PC-3 (cell line): ENCODE measurements at regions not wholly inside any gene's neighbourhood (a gene's known extent, or its start where the extent isn't known, plus 50 kb on each side); places are given as distances from the start of the nearest gene placed in this dataset.

ENCODE experiments used
- ATAC-seq: fragments of 200-7000 bp; cut with Tn5 transposase; 2 replicates; pipeline ENCODE4 v1.9.1; 2020; ENCODE audit warnings: mild to moderate bottlenecking, moderate library complexity
- BruUV-seq: library from RNA; stranded (reverse); fragments of 400-500 nt; replicated peaks from 2 replicates; lab custom pipeline; 2021; lab: Mats Ljungman, UMichigan
- CTCF ChIA-PET: fragments of 300-600 bp; sonication (Branson Sonifier 250); formaldehyde crosslinking; loops from one replicate; lab custom pipeline; 2022; ENCODE audit warnings: antibody characterized with exemption; lab: Charles Lee
- POLR2A ChIA-PET: fragments of 300-600 bp; sonication (Branson Sonifier 250); formaldehyde crosslinking; loops from one replicate; lab custom pipeline; 2022; ENCODE audit warnings: antibody characterized with exemption; ENCODE audit not compliant: unreplicated experiment; lab: Charles Lee
- DNase-seq: peaks from one replicate; pipeline ENCODE4 v3.0.0-alpha.2; 2015
- H2AFZ ChIP-seq: fragments of 300-600 bp; sonication (generic); 2 replicates; pipeline ENCODE4 v1.6.0; 2016; ENCODE audit warnings: antibody characterized with exemption, low read length
- H3F3A ChIP-seq: fragments of 300-600 bp; sonication (generic); one replicate; pipeline ENCODE4 v1.6.0; 2017; ENCODE audit warnings: antibody characterized with exemption, low read length, control low read depth, mild to moderate bottlenecking; ENCODE audit not compliant: unreplicated experiment
- H3K27ac ChIP-seq: fragments of 300-600 bp; sonication (generic); 2 replicates; pipeline ENCODE4 v1.5.1; 2016; ENCODE audit warnings: mild to moderate bottlenecking, low read length
- H3K27me3 ChIP-seq: fragments of 300-600 bp; sonication (generic); 2 replicates; pipeline ENCODE4 v1.6.1; 2016; ENCODE audit warnings: low read length, mixed read lengths
- H3K36me3 ChIP-seq: fragments of 300-600 bp; sonication (generic); 2 replicates; pipeline ENCODE4 v1.6.1; 2016; ENCODE audit warnings: low read depth, mixed run types, low read length, mixed read lengths
- H3K4me1 ChIP-seq: fragments of 300-600 bp; sonication (generic); 2 replicates; pipeline ENCODE4 v1.5.1; 2016; ENCODE audit warnings: low read length; ENCODE audit not compliant: insufficient read depth
- H3K4me2 ChIP-seq: fragments of 300-600 bp; sonication (generic); 2 replicates; pipeline ENCODE4 v1.6.0; 2016; ENCODE audit warnings: low read length
- H3K4me3 ChIP-seq: fragments of 300-600 bp; sonication (generic); 2 replicates; pipeline ENCODE4 v1.5.1; 2016; ENCODE audit warnings: mild to moderate bottlenecking, low read length, mixed read lengths
- H3K79me2 ChIP-seq: fragments of 300-600 bp; sonication (generic); 2 replicates; pipeline ENCODE4 v1.6.1; 2017; ENCODE audit warnings: low read length, mixed read lengths
- H3K9ac ChIP-seq: fragments of 300-600 bp; sonication (generic); 2 replicates; pipeline ENCODE4 v1.6.0; 2016; ENCODE audit warnings: mild to moderate bottlenecking, low read length
- H3K9me2 ChIP-seq: fragments of 300-600 bp; sonication (generic); replicated peaks from 2 replicates; pipeline ENCODE4 v1.6.1; 2016; ENCODE audit warnings: mixed run types, low read length, mixed read lengths
- H3K9me3 ChIP-seq: fragments of 300-600 bp; sonication (generic); 2 replicates; pipeline ENCODE4 v1.6.1; 2016; ENCODE audit warnings: low read length, mixed read lengths
- H4K20me1 ChIP-seq: fragments of 300-600 bp; sonication (generic); 2 replicates; pipeline ENCODE4 v1.6.1; 2016; ENCODE audit warnings: low read length, mixed read lengths
- EZH2 ChIP-seq: fragments of 300-600 bp; sonication (generic); IDR thresholded peaks from one replicate; pipeline ENCODE4 v1.6.1; 2017; ENCODE audit warnings: antibody characterized with exemption, mild to moderate bottlenecking, low read length; ENCODE audit not compliant: unreplicated experiment
- EZH2phosphoT487 ChIP-seq: fragments of 300-600 bp; sonication (generic); IDR thresholded peaks from 2 replicates; pipeline ENCODE4 v1.6.1; 2018; ENCODE audit warnings: mild to moderate bottlenecking, antibody characterized with exemption, low read length, borderline replicate concordance
- intact Hi-C: fragments of 100-400 bp; cut with micrococcal nuclease; formaldehyde crosslinking; loops from 2 replicates; pipeline ENCODE4 v1.9.0; 2023
- TF ChIP-seq, protein P1 (sequence below): fragments of 300-600 bp; sonication (generic); conservative IDR thresholded peaks from 2 replicates; pipeline ENCODE4 v1.5.1; 2017; ENCODE audit warnings: antibody characterized with exemption, low read depth, mild to moderate bottlenecking, low read length

DNA sequence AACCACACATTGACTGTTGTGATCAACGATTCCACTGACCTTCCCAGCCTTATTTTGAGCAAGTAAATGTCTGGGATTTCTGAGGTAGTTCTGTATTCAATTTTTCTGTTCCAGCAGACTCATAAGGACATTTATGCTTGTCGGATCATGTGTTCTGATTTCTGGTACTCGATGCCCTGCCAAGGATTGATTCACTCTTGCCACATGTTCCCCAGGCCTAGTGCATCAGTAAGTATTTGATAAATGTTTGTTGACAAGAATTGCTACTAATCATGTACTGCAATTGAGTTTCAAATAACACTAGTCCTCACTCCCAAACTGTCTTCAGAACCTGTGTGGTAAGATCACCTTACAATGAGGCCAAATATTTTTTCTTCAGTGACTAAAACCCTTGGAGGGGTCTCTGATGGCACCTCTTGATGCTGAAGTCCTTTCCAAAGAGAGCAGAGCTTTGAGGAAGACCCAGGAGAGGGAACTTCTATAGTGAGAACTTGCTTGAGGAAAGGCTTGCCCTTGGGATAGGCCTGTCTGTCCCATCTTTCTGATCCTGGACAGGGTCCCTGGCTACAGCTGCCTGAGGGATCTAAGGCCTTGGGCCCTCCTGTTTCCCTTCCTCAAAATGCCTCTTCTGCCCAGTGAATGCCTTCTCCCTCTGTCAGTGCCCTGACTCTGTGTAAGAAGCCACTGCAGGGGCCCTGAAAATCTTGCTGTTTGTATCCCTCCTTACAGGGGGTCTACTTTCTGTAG is 115.8 kb upstream of the FAM78B start:
- Histone ChIP-seq H3F3A (no peaks in the 10 kb centered on the region), H3K27me3 (peaks cover 6% of the 10 kb centered on the region; the same call in 1 of the 2 replicates), H2AFZ (no peak overlapping the region), H3K36me3 (no peaks in the 10 kb centered on the region), H3K27ac (no peak overlapping the region), H3K9ac (no peak overlapping the region), H3K9me3 (no peaks in the 10 kb centered on the region), H3K4me2 (no peak overlapping the region), H3K79me2 (no peaks in the 10 kb centered on the region), H3K4me1 (no peaks in the 10 kb centered on the region), H3K4me3 (no peak overlapping the region), H4K20me1 (no peaks in the 10 kb centered on the region), H3K9me2 (no peaks in the 10 kb centered on the region)
- BruUV-seq: no TSS peak
- intact Hi-C loops: no loop called here
- TF ChIP-seq, protein P1, sequence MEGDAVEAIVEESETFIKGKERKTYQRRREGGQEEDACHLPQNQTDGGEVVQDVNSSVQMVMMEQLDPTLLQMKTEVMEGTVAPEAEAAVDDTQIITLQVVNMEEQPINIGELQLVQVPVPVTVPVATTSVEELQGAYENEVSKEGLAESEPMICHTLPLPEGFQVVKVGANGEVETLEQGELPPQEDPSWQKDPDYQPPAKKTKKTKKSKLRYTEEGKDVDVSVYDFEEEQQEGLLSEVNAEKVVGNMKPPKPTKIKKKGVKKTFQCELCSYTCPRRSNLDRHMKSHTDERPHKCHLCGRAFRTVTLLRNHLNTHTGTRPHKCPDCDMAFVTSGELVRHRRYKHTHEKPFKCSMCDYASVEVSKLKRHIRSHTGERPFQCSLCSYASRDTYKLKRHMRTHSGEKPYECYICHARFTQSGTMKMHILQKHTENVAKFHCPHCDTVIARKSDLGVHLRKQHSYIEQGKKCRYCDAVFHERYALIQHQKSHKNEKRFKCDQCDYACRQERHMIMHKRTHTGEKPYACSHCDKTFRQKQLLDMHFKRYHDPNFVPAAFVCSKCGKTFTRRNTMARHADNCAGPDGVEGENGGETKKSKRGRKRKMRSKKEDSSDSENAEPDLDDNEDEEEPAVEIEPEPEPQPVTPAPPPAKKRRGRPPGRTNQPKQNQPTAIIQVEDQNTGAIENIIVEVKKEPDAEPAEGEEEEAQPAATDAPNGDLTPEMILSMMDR: no peak
- TF ChIP-seq EZH2phosphoT487 (no peak), EZH2 (no peak)
- CTCF ChIA-PET: no interaction called here
- POLR2A ChIA-PET: no interaction called here
- DNase-seq (no peak), ATAC-seq (no peak)

DNA sequence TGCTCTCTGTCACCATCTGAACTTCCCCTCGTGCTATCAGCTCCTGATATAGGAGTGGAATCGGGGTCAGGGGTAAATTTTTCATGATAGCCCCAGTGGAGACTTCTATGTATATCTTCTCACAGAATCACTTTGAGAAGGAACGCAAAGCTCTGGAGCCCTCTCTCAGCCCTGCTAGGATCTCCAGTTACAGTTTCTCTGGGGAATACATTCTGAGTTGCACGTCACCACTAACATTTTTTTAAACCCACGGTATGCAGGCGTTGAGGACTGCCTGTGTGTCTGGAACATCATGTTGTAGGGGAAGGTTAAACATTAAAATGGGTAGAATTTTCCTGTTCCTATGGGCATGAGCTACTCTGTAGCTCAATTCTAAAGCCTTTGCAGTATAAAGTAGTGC is 116.4 kb upstream of the FAM78B start:
- Histone ChIP-seq H3K79me2 (no peaks in the 10 kb centered on the region), H3K9me3 (no peaks in the 10 kb centered on the region), H3K4me1 (no peaks in the 10 kb centered on the region), H3K4me2 (no peak overlapping the region), H3K9me2 (no peaks in the 10 kb centered on the region), H3F3A (no peaks in the 10 kb centered on the region), H3K27ac (no peak overlapping the region), H3K27me3 (peaks cover 6% of the 10 kb centered on the region; the same call in 1 of the 2 replicates), H3K4me3 (no peak overlapping the region), H3K36me3 (no peaks in the 10 kb centered on the region), H3K9ac (no peak overlapping the region), H4K20me1 (no peaks in the 10 kb centered on the region), H2AFZ (no peak overlapping the region)
- ChIA-PET POLR2A (no interaction called here), CTCF (no interaction called here)
- no peak for DNase-seq
- intact Hi-C loops: no loop called here
- TF ChIP-seq EZH2: no peak
- no TSS peak for BruUV-seq
- no peak for ATAC-seq

DNA sequence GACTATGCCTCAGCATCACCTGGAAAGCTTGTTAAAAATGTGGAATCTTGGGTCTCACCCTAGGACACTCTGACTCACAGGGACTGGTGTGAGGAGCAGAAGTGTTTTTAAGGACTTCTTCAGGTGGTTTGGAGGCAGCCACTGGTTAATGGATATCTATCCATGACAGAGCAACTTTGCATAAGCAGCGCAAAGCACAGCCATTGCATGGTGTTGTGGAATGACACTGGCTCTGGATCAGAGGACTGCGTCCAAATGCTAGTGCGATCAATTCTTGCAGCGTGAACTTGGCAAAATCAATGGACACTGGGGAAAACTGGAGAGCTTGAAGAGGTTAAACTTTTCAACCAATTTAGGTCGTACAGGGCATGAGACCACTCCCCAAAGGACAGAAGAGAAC is 116.8 kb upstream of the FAM78B start:
- no peak for DNase-seq
- no peaks in the 10 kb centered on the region for H3K4me1 ChIP-seq
- peaks cover 6% of the 10 kb centered on the region; the same call in 1 of the 2 replicates for H3K27me3 ChIP-seq
- H3K4me2 ChIP-seq: no peak overlapping the region
- TF ChIP-seq EZH2 (no peak), EZH2phosphoT487 (no peak)
- TF ChIP-seq, protein P1: no peak
- H3K9ac ChIP-seq: no peak overlapping the region
- no peaks in the 10 kb centered on the region for H3F3A ChIP-seq
- ChIA-PET POLR2A (no interaction called here), CTCF (no interaction called here)
- no peaks in the 10 kb centered on the region for H3K36me3 ChIP-seq
- no peak overlapping the region for H3K27ac ChIP-seq
- intact Hi-C loops: no loop called here
- H3K9me2 ChIP-seq: no peaks in the 10 kb centered on the region
- no peak for ATAC-seq
- H2AFZ ChIP-seq: no peak overlapping the region
- no peaks in the 10 kb centered on the region for H4K20me1 ChIP-seq
- H3K79me2 ChIP-seq: no peaks in the 10 kb centered on the region
- H3K4me3 ChIP-seq: no peak overlapping the region
- BruUV-seq: no TSS peak
- no peaks in the 10 kb centered on the region for H3K9me3 ChIP-seq
